Coronary artery (tissue), 2 donors: ENCODE measurements at regions not wholly inside any gene's neighbourhood (a gene's known extent, or its start where the extent isn't known, plus 50 kb on each side); places are given as distances from the start of the nearest gene placed in this dataset.
"Not testable (repeated sequence)": the region's sequence is repeated elsewhere in the genome, so short reads cannot be mapped to it uniquely, and the experiment has no call there.

ENCODE experiments used
- DNase-seq: peaks from one replicate; pipeline ENCODE4 v3.0.0-alpha.2; 2017; ENCODE audit warnings: low spot score
- H3K27ac ChIP-seq, 2 donors: fragments of 200-600 bp; sonication (generic); one replicate each; pipeline ENCODE4 v1.5.1; 2016 to 2019
- H3K4me3 ChIP-seq: fragments of 200-600 bp; sonication (generic); 2 replicates; pipeline ENCODE4 v1.5.1; 2016; ENCODE audit warnings: mild to moderate bottlenecking, moderate library complexity
- TF ChIP-seq, protein P1 (sequence below): fragments of 200-600 bp; sonication (generic); IDR thresholded peaks from one replicate; pipeline ENCODE4 v1.5.1; 2019; ENCODE audit warnings: antibody characterized with exemption

DNA sequence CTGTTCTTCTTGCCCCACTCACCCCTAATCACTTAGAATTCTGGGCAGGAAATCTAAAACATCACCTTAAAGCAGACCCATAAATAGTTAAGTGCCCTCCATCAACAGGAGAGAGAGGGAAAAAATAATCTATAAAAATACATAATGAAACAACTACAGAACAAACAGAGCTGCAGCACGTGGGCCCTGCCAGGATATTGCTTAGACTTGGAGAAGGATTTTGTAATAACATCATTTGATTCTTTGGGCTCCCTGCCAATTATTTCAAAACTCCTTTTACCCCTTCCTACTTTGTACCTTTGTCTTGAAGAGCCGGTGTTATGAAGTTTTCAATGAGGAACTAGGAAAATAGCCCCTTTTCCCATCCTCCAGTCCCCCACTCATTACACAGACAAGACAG, 130.6 kb upstream of the TOX3 start:
- TF ChIP-seq, protein P1, sequence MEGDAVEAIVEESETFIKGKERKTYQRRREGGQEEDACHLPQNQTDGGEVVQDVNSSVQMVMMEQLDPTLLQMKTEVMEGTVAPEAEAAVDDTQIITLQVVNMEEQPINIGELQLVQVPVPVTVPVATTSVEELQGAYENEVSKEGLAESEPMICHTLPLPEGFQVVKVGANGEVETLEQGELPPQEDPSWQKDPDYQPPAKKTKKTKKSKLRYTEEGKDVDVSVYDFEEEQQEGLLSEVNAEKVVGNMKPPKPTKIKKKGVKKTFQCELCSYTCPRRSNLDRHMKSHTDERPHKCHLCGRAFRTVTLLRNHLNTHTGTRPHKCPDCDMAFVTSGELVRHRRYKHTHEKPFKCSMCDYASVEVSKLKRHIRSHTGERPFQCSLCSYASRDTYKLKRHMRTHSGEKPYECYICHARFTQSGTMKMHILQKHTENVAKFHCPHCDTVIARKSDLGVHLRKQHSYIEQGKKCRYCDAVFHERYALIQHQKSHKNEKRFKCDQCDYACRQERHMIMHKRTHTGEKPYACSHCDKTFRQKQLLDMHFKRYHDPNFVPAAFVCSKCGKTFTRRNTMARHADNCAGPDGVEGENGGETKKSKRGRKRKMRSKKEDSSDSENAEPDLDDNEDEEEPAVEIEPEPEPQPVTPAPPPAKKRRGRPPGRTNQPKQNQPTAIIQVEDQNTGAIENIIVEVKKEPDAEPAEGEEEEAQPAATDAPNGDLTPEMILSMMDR: no peak
- DNase-seq: no peak
- no peak overlapping the region for H3K27ac ChIP-seq
- H3K4me3 ChIP-seq: no peak overlapping the region

DNA sequence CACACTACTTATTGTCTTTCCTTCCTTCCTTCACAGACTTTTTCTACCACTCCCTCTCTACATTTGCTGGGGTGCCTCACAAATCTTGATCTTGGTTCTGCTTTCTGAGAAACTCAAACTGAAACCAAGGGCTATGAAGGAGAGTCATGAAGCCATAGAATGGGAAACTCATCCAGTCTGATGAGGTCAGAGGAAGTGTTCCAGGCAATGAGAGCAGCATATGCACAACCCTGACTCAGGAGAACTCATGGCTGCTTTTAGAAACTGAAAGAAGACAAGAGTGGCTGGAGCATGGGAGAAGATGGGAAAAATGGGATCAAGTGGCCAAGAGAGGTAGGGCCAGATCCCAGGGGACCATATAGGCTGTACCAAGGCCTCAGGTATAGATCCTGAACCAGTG, 130.0 kb upstream of the TOX3 start:
- no peak for DNase-seq
- Histone ChIP-seq H3K27ac (no peak overlapping the region), H3K4me3 (no peak overlapping the region)
- TF ChIP-seq, protein P1: no peak

DNA sequence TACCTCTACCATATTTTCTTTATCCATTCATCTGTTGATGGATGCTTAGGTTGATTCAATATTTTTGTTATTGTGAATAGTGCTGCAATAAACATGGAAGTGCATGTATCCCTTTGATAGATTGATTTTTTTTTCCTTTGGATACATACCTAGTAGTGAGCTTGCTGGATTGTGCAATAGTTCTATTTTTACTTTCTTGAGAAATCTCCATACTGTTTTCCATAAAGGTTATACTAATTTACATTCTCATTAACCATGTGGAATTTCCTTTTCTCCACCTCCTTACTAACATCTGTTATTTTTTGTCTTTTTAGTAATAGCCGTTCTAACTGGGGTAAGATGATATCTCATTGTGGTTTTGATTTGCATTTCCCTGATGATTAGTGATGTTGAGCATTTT, 124.6 kb upstream of the TOX3 start:
- Histone ChIP-seq H3K27ac (no peak overlapping the region), H3K4me3 (no peak overlapping the region)
- TF ChIP-seq, protein P1: no peak
- DNase-seq: no peak

DNA sequence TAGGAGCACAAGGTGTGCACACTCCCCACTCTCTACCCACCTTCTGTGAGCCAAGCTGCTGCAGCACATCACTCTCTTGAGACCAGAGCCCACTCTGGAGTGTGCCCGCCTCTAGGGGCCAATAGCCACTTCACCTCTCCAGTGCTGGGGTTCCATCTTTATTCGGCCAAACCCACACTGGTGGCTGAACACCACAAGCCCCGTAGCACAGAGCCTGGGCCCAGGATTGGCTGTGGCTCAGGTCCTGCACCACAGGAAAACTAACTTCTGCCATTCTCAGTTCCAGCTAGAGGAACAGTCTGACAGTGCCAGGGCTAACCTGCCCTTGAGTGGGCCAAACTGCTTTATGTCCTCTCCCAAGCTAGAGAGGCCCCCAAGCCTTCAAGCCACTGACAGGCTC, 111.0 kb upstream of the TOX3 start:
- no peak overlapping the region for H3K4me3 ChIP-seq
- H3K27ac ChIP-seq: no peak overlapping the region
- TF ChIP-seq, protein P1: no peak
- no peak for DNase-seq

DNA sequence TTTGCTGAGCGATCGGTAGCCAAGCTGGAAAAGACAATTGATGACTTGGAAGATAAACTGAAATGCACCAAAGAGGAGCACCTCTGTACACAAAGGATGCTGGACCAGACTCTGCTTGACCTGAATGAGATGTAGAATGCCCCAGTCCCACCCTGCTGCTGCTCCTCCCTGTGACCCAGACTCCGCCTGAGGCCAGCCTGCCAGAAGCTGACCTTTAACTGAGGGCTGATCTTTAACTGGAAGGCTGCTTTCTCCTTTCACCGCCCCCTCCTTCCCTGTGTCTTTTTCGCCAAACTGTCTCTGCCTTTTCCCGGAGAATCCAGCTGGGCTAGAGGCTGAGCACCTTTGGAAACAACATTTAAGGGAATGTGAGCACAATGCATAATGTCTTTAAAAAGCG, 109.0 kb upstream of the TOX3 start:
- not testable (repeated sequence) for DNase-seq, H3K27ac ChIP-seq, H3K4me3 ChIP-seq

DNA sequence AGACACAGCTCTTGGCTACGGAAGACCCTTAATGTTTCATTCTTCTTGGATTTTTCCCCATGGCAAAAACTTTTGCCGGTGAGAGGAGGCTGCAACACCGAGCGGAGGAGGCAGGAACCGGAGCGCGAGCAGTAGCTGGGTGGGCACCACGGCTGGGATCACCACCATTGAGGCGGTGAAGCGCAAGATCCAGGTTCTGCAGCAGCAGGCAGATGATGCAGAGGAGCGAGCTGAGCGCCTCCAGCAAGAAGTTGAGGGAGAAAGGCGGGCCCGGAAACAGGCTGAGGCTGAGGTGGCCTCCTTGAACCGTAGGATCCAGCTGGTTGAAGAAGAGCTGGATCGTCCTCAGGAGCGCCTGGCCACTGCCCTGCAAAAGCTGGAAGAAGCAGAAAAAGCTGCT, 108.2 kb upstream of the TOX3 start:
- not testable (repeated sequence) for H3K4me3 ChIP-seq, H3K27ac ChIP-seq, DNase-seq

DNA sequence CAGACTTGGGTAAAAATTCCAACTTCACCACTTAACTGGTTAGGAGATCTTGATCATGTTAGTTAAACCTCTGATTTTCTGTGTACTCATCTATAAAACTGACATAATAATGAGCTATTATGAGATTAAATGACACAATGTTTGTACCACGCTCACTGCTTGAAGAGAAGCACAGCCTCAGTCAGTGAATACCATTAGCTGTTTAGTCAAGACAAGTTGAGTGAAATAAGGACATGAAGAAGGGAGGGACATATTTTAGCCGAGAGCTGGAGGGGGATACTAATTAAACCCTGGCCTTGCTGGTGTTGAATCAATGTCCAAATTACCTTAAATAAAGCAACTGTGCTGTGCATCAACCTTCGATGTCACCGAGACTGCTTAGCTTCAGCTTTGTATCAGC, 105.1 kb upstream of the TOX3 start:
- TF ChIP-seq, protein P1: no peak
- Histone ChIP-seq H3K27ac (no peak overlapping the region), H3K4me3 (no peak overlapping the region)
- DNase-seq: no peak

DNA sequence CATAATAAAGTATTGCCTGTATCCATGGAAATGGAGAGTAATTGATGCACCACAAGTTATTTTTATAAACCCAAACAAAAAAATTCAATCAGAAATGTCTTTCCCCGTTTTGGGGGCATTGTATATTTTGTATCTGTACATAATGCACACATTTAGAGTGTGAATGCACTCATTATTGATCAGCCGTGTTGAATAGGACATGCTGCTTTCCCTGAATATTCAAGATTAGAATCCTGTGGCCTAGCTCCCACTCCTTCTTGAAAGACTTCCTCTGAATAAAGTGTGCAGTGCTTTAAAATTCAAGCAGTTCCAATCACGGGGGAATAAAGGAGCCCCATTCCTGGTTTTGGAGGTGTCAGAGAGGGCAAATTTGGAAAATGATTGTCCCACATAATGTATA, 103.8 kb upstream of the TOX3 start:
- TF ChIP-seq, protein P1: no peak
- DNase-seq: no peak
- Histone ChIP-seq H3K27ac (no peak overlapping the region), H3K4me3 (no peak overlapping the region)
